ENCODE measurements at regions not wholly inside any gene's neighbourhood (a gene's known extent, or its start where the extent isn't known, plus 50 kb on each side); places are given as distances from the start of the nearest gene placed in this dataset.
A peak's percentile ranks its signal among the peaks of the same experiment; 100 is the strongest.
"Not testable (repeated sequence)": the region's sequence is repeated elsewhere in the genome, so short reads cannot be mapped to it uniquely, and the experiment has no call there.

DNA sequence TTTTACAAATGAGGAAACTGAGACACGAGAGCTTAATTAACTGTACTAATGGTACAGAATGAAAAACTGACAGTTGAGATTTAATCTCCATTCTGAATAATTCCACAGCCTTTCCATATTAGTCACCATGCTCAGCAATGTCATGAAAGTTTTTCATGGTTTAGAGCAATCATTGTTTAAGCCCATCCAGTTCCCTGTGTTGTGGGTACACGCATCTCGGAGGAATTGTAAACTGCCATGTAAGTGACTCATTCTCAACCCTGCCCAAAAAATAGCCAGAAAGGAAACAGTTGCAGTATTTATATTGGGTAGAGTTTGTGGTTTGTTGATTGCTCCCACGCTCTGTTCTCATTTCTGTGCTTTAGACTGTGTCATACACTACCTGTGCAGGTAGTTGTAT is 1790.8 kb downstream of the LRRC4C start:
- DNase-seq = no peak

DNA sequence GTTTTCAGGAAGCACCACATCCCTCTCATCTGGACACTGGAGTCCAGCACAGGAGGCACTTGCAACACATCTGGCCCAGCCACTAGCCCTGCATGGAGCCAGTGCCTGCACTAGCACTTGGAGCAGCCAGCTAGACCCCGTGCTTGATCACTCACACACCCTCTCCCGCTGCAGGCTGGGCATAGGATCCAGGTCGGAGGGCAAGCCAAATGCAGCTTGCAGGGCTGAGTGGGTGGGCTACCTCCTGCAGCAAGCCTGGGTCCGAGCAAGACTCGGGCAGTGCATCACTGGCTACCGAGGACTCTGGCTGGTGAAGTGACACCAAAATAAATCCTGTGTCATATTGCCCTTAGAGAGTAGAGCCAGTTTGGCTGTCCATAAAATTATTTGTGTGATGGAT is 1795.4 kb downstream of the LRRC4C start:
- DNase-seq = no peak

DNA sequence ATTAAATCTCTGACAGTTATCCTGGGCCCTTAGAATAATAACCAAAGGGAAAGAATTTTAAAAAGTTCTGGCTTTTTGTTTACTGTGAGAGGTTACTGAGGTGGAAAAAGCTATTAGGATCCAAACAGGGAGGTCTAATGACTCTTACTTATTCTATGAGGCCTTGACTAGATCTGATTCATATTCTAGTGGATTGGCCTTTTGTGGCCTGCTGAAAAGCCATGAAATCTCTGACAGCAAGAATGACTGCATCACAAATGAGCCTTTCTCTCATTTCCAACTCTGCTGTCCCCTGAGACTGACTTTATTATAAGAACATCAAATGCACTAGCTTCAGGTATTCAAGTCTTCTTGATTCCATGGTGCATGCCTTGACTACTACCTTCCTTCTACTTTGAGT is 1797.6 kb downstream of the LRRC4C start:
- no peak for DNase-seq

DNA sequence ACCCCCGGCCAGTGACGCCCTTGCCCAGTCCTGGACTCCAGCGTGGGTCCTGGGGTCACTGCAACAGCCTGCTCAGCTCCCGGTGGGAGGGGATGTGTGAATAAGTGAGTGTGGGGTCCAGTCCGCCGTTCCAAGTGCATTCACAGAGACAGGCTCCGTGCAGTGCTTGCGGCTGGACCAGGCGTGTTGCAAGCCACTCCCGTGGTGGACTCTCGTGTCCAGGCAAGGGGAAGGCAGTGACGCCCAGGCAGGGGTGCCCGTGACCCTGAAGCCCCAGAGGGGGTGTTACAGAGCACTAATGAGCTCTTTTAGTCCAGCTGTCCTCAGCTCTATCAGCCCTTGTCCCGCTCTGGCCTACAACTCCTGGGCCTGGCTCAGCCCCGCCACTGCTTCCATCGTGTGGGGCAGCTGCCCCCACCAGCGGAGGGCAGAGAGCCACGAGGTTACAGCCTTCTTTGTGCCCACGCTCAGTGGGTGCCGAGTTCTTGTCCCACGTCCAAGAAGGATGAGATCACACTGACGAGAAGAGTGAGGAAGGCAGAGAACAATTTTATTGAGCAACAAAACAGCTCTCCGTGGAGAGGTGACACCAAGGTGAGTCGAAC is 1807.5 kb downstream of the LRRC4C start:
- DNase-seq = no peak

GRCh38 chr11:39641751-39642150 is 1817.7 kb downstream of the LRRC4C start:
- DNase-seq = no peak

DNA sequence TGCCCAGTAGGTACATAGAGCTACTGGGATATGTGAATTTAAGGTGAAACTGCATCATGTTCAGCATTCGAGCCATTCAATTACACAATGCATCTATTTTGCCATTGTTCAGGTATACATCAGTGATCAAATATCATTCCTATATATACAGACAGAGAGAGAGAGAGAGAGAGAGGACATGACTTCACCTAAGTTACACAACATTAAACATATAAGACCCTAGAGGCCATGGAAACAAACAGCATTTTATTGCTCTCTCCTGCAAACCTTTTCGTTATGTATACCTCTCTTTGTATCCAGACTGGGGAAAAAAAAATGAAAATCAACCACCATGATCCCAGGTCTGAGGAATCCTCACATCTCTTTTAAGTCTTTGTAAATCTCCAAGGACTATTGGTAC is 1829.1 kb downstream of the LRRC4C start:
- no peak for DNase-seq

DNA sequence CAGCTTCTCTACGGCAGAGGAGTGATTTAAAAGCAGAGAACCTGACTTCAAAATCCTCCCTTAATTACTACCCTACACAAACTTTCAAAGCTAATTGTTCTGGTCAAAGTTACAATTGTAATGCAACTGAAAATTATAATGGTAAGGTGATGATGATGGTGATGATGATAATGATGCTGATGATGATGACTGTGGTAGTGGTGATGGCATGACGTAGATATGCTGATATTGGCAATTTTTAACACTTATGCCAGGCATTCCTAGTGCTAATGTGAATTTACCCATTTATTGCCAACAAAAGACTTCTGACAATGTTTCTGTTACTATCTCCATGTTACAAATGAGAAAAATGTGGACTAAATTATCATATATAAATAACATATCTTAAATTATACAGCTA is 1831.1 kb downstream of the LRRC4C start:
- DNase-seq = no peak

- DNase-seq = not testable (repeated sequence)
These were observed 1839.1 kb downstream of the LRRC4C start for GRCh38 chr11:39620309-39620708.

- DNase-seq = no peak
These were observed 1841.5 kb downstream of the LRRC4C start for GRCh38 chr11:39617971-39618370.

DNA sequence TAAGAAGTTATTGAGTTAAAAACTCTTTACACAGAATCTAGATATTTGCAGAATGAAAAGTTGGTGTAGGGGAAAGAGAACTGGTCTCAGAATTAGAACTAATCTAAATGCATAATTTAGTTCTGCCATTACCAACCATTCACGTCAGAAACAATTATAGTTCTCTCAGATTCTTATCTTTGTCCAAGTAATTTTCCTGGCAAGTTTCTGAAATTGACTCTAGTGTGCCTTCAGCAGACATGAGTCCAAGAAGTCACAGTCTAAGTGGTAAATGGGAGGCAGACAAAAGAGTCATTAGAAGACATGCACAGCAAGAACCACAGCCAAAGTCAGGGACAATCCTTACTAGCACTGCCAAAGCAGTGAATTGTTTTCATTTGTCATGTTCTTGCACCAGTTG is 1870.1 kb downstream of the LRRC4C start:
- no peak for DNase-seq

DNA sequence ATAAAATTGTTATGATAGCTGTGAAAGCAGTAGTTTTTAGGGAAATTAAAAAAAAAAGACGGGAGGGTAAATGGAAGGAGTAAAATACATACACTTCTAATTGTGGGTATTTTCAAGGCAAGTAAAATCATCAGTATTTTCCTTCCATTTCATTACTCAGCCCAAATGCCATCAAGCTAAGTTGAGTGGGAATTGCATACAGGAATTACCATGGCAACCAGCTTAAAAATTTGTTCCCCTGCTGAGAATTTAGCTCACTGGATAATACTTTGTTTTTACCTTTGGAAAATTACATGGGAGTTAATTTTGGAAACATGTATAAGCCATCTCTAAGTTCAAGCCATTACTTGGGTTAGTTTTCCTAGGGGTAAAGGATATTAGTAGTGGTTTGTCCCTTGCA is 1873.4 kb downstream of the LRRC4C start:
- DNase-seq = no peak

DNA sequence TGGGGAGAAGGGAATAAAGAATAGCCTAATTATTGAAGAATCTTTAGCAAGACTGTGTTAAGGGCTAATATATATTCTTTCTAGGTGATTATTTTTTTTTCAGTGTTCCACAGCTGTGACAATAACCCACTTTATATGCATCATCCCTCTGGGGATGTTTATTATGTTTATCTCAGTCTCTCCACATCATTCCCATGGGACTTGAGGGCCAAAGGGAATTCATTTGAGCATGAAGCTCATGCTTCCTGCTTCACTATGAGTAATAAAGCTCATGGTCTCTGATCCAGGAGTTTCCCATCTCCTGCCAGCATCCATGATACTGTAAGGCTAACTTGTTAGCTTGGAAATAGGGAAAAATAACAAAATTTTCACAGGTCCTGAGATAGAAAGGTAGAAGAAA is 1888.4 kb downstream of the LRRC4C start:
- DNase-seq = no peak

DNA sequence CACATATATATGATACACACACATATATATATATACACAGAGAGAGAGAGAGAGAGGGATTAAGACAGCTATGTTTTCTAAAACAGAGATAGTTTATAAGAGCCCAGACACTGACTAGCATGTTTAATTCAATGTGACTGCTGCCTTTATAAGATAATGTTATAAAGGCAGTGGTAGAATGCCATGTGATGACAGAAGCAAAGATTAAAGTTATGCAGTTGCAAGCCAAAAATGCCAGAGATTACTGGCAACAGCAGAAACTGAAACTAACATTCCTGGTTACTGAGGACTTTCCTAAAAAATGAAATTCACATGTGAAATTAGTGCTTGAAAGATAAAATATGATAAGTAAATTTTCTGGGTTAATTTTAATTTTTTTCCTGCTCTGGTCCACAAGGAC is 1888.9 kb downstream of the LRRC4C start:
- no peak for DNase-seq

- no peak for DNase-seq
These were observed 1889.7 kb downstream of the LRRC4C start for GRCh38 chr11:39569789-39570188.

DNA sequence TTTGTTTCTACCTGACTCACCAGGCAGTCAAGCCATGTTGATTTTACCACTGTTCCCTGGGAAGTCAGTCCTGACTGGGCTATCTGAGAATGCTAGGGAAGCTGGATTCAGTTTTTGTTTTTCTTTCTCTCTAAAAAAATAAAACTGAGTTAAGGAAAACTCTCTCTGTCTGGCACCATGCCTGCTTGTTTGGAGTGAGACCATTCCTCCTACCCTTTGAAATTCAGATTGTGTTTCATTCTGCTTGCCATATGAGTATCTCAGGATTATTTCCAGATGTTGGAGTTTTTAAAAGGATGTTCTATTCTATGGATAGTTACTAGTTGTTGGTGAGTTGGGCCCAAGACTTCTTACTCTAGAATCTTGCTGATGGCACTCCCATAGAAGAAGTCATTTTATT is 1917.0 kb downstream of the LRRC4C start:
- DNase-seq = peak; percentile 57

- DNase-seq = peak; percentile 3
These were observed 1917.5 kb downstream of the LRRC4C start for GRCh38 chr11:39541945-39542351.

DNA sequence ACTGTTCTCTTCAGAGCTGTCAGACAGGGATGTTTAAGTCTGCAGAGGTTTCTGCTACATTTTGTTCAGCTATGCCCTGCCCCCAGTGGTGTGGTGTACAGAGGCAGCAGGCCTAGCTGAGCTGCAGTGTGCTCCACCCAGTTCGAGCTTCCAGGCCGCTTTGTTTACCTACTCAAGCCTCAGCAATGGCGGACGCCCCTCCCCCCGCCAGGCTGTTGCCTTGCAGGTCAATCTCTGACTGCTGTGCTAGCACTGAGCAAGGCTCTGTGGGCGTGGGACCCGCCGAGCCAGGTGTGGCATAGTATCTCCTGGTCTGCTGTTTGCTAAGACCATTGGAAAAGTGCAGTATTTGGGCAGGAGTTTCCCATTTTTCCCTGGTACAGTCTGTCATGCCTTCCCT is 1923.1 kb downstream of the LRRC4C start:
- DNase-seq = not testable (repeated sequence)
